ENCODE measurements at regions not wholly inside any gene's neighbourhood (a gene's known extent, or its start where the extent isn't known, plus 50 kb on each side); places are given as distances from the start of the nearest gene placed in this dataset.

- H3K4me1 ChIP-seq (ENCODE audit: control insufficient read depth, extremely low read depth, insufficient read depth, low read length): no peaks in the 10 kb centered on the region
- no peaks in the 10 kb centered on the region for H3K79me2 ChIP-seq (ENCODE audit: control insufficient read depth, insufficient read depth, low read length)
- TF ChIP-seq CTCF (conservative IDR thresholded peaks at IDR 0.05 in 1 of 2, IDR thresholded peaks at IDR 0.05 in 1 of 2; ENCODE audit: low read depth in 1 of 2, low read length in 2 of 2) (no peak), EZH2 (IDR thresholded peaks at IDR 0.05; ENCODE audit: low read length, missing control alignments) (no peak)
- no peak overlapping the region for H3K4me2 ChIP-seq (ENCODE audit: extremely low read depth, insufficient read depth, low read length)
- H4K20me1 ChIP-seq (ENCODE audit: control insufficient read depth, extremely low read depth, insufficient read depth, low read length): no peaks in the 10 kb centered on the region
- no peak overlapping the region for H3K9ac ChIP-seq (ENCODE audit: insufficient read depth, low read length)
- no peaks in the 10 kb centered on the region for H3K36me3 ChIP-seq (ENCODE audit: control insufficient read depth, insufficient read depth, low read length)
- no peak for DNase-seq (ENCODE audit: low read depth in 2 of 2)
- no peaks in the 10 kb centered on the region for H3K27me3 ChIP-seq (ENCODE audit: control insufficient read depth, insufficient read depth, low read length)
- no peak overlapping the region for H3K4me3 ChIP-seq (replicated peaks in 1 of 4; ENCODE audit: control extremely low read depth in 1 of 4, insufficient read depth in 1 of 4, low read depth in 3 of 4, low read length in 4 of 4)
- no peaks in the 10 kb centered on the region for H3K9me3 ChIP-seq (ENCODE audit: control insufficient read depth, insufficient read depth, low read depth, low read length)
- no peak overlapping the region for H3K27ac ChIP-seq (ENCODE audit: insufficient read depth, low read length)
- no peak overlapping the region for H2AFZ ChIP-seq (ENCODE audit: low read length)
These were observed 333.6 kb downstream of the TMEM121 start for GRCh38 chr14:105859717-105860614.

GRCh38 chr14:105860615-105861580 lies 334.5 kb downstream of the TMEM121 start:
- no peaks in the 10 kb centered on the region for H3K9me3 ChIP-seq (ENCODE audit: control insufficient read depth, insufficient read depth, low read depth, low read length)
- H3K4me3 ChIP-seq (replicated peaks in 1 of 4; ENCODE audit: control extremely low read depth in 1 of 4, insufficient read depth in 1 of 4, low read depth in 3 of 4, low read length in 4 of 4): no peak overlapping the region
- H3K27me3 ChIP-seq (ENCODE audit: control insufficient read depth, insufficient read depth, low read length): no peaks in the 10 kb centered on the region
- H2AFZ ChIP-seq (ENCODE audit: low read length): no peak overlapping the region
- no peaks in the 10 kb centered on the region for H3K36me3 ChIP-seq (ENCODE audit: control insufficient read depth, insufficient read depth, low read length)
- H3K4me1 ChIP-seq (ENCODE audit: control insufficient read depth, extremely low read depth, insufficient read depth, low read length): no peaks in the 10 kb centered on the region
- no peaks in the 10 kb centered on the region for H4K20me1 ChIP-seq (ENCODE audit: control insufficient read depth, extremely low read depth, insufficient read depth, low read length)
- H3K9ac ChIP-seq (ENCODE audit: insufficient read depth, low read length): no peak overlapping the region
- H3K79me2 ChIP-seq (ENCODE audit: control insufficient read depth, insufficient read depth, low read length): no peaks in the 10 kb centered on the region
- DNase-seq (ENCODE audit: low read depth in 2 of 2): no peak
- no peak overlapping the region for H3K4me2 ChIP-seq (ENCODE audit: extremely low read depth, insufficient read depth, low read length)
- H3K27ac ChIP-seq (ENCODE audit: insufficient read depth, low read length): no peak overlapping the region
- TF ChIP-seq EZH2 (IDR thresholded peaks at IDR 0.05; ENCODE audit: low read length, missing control alignments) (no peak), CTCF (conservative IDR thresholded peaks at IDR 0.05 in 1 of 2, IDR thresholded peaks at IDR 0.05 in 1 of 2; ENCODE audit: low read depth in 1 of 2, low read length in 2 of 2) (no peak)

GRCh38 chr14:105861985-105862465 lies 335.6 kb downstream of the TMEM121 start:
- TF ChIP-seq CTCF (conservative IDR thresholded peaks at IDR 0.05 in 1 of 2, IDR thresholded peaks at IDR 0.05 in 1 of 2; ENCODE audit: low read depth in 1 of 2, low read length in 2 of 2): no peak
- DNase-seq (ENCODE audit: low read depth in 2 of 2): no peak
- H3K27me3 ChIP-seq (ENCODE audit: control insufficient read depth, insufficient read depth, low read length): no peaks in the 10 kb centered on the region
- H3K4me3 ChIP-seq (replicated peaks in 1 of 4; ENCODE audit: control extremely low read depth in 1 of 4, insufficient read depth in 1 of 4, low read depth in 3 of 4, low read length in 4 of 4): no peak overlapping the region
- no peak overlapping the region for H2AFZ ChIP-seq (ENCODE audit: low read length)
- no peaks in the 10 kb centered on the region for H4K20me1 ChIP-seq (ENCODE audit: control insufficient read depth, extremely low read depth, insufficient read depth, low read length)
- no peaks in the 10 kb centered on the region for H3K9me3 ChIP-seq (ENCODE audit: control insufficient read depth, insufficient read depth, low read depth, low read length)
- no peak overlapping the region for H3K27ac ChIP-seq (ENCODE audit: insufficient read depth, low read length)
- no peaks in the 10 kb centered on the region for H3K4me1 ChIP-seq (ENCODE audit: control insufficient read depth, extremely low read depth, insufficient read depth, low read length)
- H3K36me3 ChIP-seq (ENCODE audit: control insufficient read depth, insufficient read depth, low read length): no peaks in the 10 kb centered on the region
- no peaks in the 10 kb centered on the region for H3K79me2 ChIP-seq (ENCODE audit: control insufficient read depth, insufficient read depth, low read length)
- no peak overlapping the region for H3K4me2 ChIP-seq (ENCODE audit: extremely low read depth, insufficient read depth, low read length)
- no peak overlapping the region for H3K9ac ChIP-seq (ENCODE audit: insufficient read depth, low read length)
